ENCODE measurements at regions not wholly inside any gene's neighbourhood (a gene's known extent, or its start where the extent isn't known, plus 50 kb on each side); places are given as distances from the start of the nearest gene placed in this dataset.
"Not testable (repeated sequence)": the region's sequence is repeated elsewhere in the genome, so short reads cannot be mapped to it uniquely, and the experiment has no call there.

GRCh38 chr5:14992751-14993458, 121.3 kb upstream of the ANKH start:
- POLR2A ChIA-PET: interaction anchor here (1.0 kb wide), 1 partner anchor 16 kb away, joined by 3 read pairs; no protein-coding TSS in a partner anchor
- intact Hi-C loops (cut with micrococcal nuclease); BruUV-seq (replicated peaks): not testable (repeated sequence)

GRCh38 chr5:14988223-14988622, 116.6 kb upstream of the ANKH start:
- Histone ChIP-seq H3K36me3 (ENCODE audit: control insufficient read depth, insufficient read depth, low read length) (no peaks in the 10 kb centered on the region), H3K9me1 (ENCODE audit: control insufficient read depth, insufficient read depth, low read length) (no peaks in the 10 kb centered on the region), H4K20me1 (replicated peaks; ENCODE audit: control insufficient read depth, insufficient read depth, low read length) (no peaks in the 10 kb centered on the region), H3K4me1 (replicated peaks in 1 of 2; ENCODE audit: control insufficient read depth in 2 of 2, insufficient read depth in 2 of 2, low read length in 2 of 2) (no peaks in the 10 kb centered on the region), H3K4me2 (ENCODE audit: insufficient read depth, low read length) (no peak overlapping the region), H3K4me3 (no peak overlapping the region), H3K9me3 (replicated peaks; ENCODE audit: control insufficient read depth, insufficient read depth, low read depth, low read length) (no peaks in the 10 kb centered on the region), H3K27me3 (ENCODE audit: control insufficient read depth in 2 of 2, insufficient read depth in 2 of 2, low read length in 2 of 2) (peaks cover 0 to 9% of the 10 kb centered on the region in 2 experiments; a peak in 3 of 5 replicates), H3K27ac (ENCODE audit: extremely low read depth, low read depth, low read length) (no peak overlapping the region), H3K79me2 (ENCODE audit: control insufficient read depth, insufficient read depth, low read length) (no peaks in the 10 kb centered on the region), H2AFZ (ENCODE audit: low read depth, low read length) (no peak overlapping the region), H3K9ac (ENCODE audit: insufficient read depth in 1 of 2, low read depth in 2 of 2, low read length in 2 of 2) (no peak overlapping the region)
- intact Hi-C loops (cut with micrococcal nuclease): no loop called here
- ChIA-PET CTCF (ENCODE audit: low intra/inter-chr PET ratio) (no interaction called here), POLR2A (interaction anchor here (0.6 kb wide), 2 partner anchors 12 to 28 kb away, joined by 3 read pairs; no protein-coding TSS in a partner anchor)
- ATAC-seq (no peak), FAIRE-seq (no peak), DNase-seq (ENCODE audit: extremely low read depth in 1 of 4, low spot score in 3 of 4) (no peak)
- no TSS peak for BruUV-seq (replicated peaks)
- in situ Hi-C loops (cut with MboI): no loop called here
- WGBS (ENCODE audit: insufficient coverage, low coverage, missing lambda C conversion rate): 0% methylated on average over 5 of the region's 5 CpGs
- no peak for TF ChIP-seq RERE (CRISPR knock-in tag; IDR thresholded peaks at IDR 0.05; ENCODE audit: borderline replicate concordance)
- no peak for TF ChIP-seq E2F6 (IDR thresholded peaks at IDR 0.05; ENCODE audit: borderline replicate concordance in 1 of 2, extremely low read depth in 1 of 2, insufficient read depth in 1 of 2, insufficient read length in 1 of 2, low read depth in 1 of 2, low read length in 1 of 2, poor library complexity in 1 of 2, severe bottlenecking in 1 of 2)

More at GRCh38 chr5:14992751-14993458, 121.3 kb upstream of the ANKH start:
- DNase-seq (ENCODE audit: extremely low read depth in 1 of 4, low spot score in 3 of 4); H3K9me1 ChIP-seq (ENCODE audit: control insufficient read depth, insufficient read depth, low read length); FAIRE-seq; H3K4me3 ChIP-seq; H2AFZ ChIP-seq (ENCODE audit: low read depth, low read length); CTCF ChIA-PET (ENCODE audit: low intra/inter-chr PET ratio); H3K27me3 ChIP-seq (ENCODE audit: control insufficient read depth in 2 of 2, insufficient read depth in 2 of 2, low read length in 2 of 2); H3K9ac ChIP-seq (ENCODE audit: insufficient read depth in 1 of 2, low read depth in 2 of 2, low read length in 2 of 2); H3K4me2 ChIP-seq (ENCODE audit: insufficient read depth, low read length); H3K79me2 ChIP-seq (ENCODE audit: control insufficient read depth, insufficient read depth, low read length); H3K27ac ChIP-seq (ENCODE audit: extremely low read depth, low read depth, low read length); in situ Hi-C loops (cut with MboI); H3K9me3 ChIP-seq (replicated peaks; ENCODE audit: control insufficient read depth, insufficient read depth, low read depth, low read length); H3K4me1 ChIP-seq (replicated peaks in 1 of 2; ENCODE audit: control insufficient read depth in 2 of 2, insufficient read depth in 2 of 2, low read length in 2 of 2); H3K36me3 ChIP-seq (ENCODE audit: control insufficient read depth, insufficient read depth, low read length); ATAC-seq; H4K20me1 ChIP-seq (replicated peaks; ENCODE audit: control insufficient read depth, insufficient read depth, low read length); TF ChIP-seq ATF3 (CRISPR knock-in tag; conservative IDR thresholded peaks at IDR 0.05); ATF1 (CRISPR knock-in tag; IDR thresholded peaks at IDR 0.05): not testable (repeated sequence)
- peak; percentile 20; the same call in 1 of the 2 replicates for TF ChIP-seq ATF3 (IDR thresholded peaks at IDR 0.05)
- peak; percentile 47 for TF ChIP-seq ATF1 (tag; IDR thresholded peaks at IDR 0.05)
- 11% methylated on average over 24 of the region's 28 CpGs for WGBS (ENCODE audit: insufficient coverage, low coverage, missing lambda C conversion rate)

Measured in K562 (cell line).